Hepatocyte (in vitro differentiated cells): ENCODE measurements at regions not wholly inside any gene's neighbourhood (a gene's known extent, or its start where the extent isn't known, plus 50 kb on each side); places are given as distances from the start of the nearest gene placed in this dataset.
A peak's percentile ranks its signal among the peaks of the same experiment; 100 is the strongest.

ENCODE experiments used
- DNase-seq: peaks from one replicate; pipeline ENCODE4 v3.0.0-alpha.2; 2016; ENCODE audit warnings: low spot score
- H2AFZ ChIP-seq: fragments of 200-600 bp; sonication (generic); 2 replicates; pipeline ENCODE4 v1.6.0; 2016; ENCODE audit warnings: antibody characterized with exemption, mild to moderate bottlenecking
- H3K27ac ChIP-seq: fragments of 200-600 bp; sonication (generic); 2 replicates; pipeline ENCODE4 v1.5.1; 2016; ENCODE audit warnings: mild to moderate bottlenecking
- H3K27me3 ChIP-seq: fragments of 200-600 bp; sonication (generic); 2 replicates; pipeline ENCODE4 v1.6.1; 2016
- H3K36me3 ChIP-seq: fragments of 200-600 bp; sonication (generic); replicated peaks from 2 replicates; pipeline ENCODE4 v1.5.1; 2016; ENCODE audit warnings: low read depth; ENCODE audit not compliant: insufficient read depth
- H3K4me1 ChIP-seq: fragments of 200-600 bp; sonication (generic); 2 replicates; pipeline ENCODE4 v1.5.1; 2016; ENCODE audit warnings: mild to moderate bottlenecking, moderate library complexity; ENCODE audit not compliant: insufficient read depth
- H3K4me2 ChIP-seq: fragments of 200-600 bp; sonication (generic); 2 replicates; pipeline ENCODE4 v1.6.0; 2016
- H3K4me3 ChIP-seq: fragments of 200-600 bp; sonication (generic); 2 replicates; pipeline ENCODE4 v1.5.1; 2016; ENCODE audit warnings: mild to moderate bottlenecking
- H3K79me2 ChIP-seq: fragments of 200-600 bp; sonication (generic); 2 replicates; pipeline ENCODE4 v1.6.0; 2017; ENCODE audit warnings: mild to moderate bottlenecking
- H3K9me2 ChIP-seq: fragments of 200-600 bp; sonication (generic); replicated peaks from 2 replicates; pipeline ENCODE4 v1.6.0; 2017; ENCODE audit warnings: mild to moderate bottlenecking; ENCODE audit not compliant: insufficient read depth
- H3K9me3 ChIP-seq: fragments of 200-600 bp; sonication (generic); 2 replicates; pipeline ENCODE4 v1.5.1; 2016; ENCODE audit warnings: low read depth, mild to moderate bottlenecking
- H4K20me1 ChIP-seq: fragments of 200-600 bp; sonication (generic); 2 replicates; pipeline ENCODE4 v1.6.0; 2016; ENCODE audit warnings: mild to moderate bottlenecking; ENCODE audit not compliant: insufficient read depth, poor library complexity, severe bottlenecking
- CTCF ChIP-seq: fragments of 200-600 bp; sonication (generic); IDR thresholded peaks from 2 replicates; pipeline ENCODE4 v1.5.1; 2016; ENCODE audit warnings: antibody characterized with exemption, mild to moderate bottlenecking; ENCODE audit not compliant: poor library complexity
- EZH2 ChIP-seq: fragments of 200-600 bp; sonication (generic); IDR thresholded peaks from 2 replicates; pipeline ENCODE4 v1.6.1; 2016; ENCODE audit warnings: antibody characterized with exemption, mild to moderate bottlenecking, borderline replicate concordance
- EZH2phosphoT487 ChIP-seq: fragments of 200-600 bp; sonication (generic); IDR thresholded peaks from one replicate; pipeline ENCODE4 v1.6.1; 2018; ENCODE audit warnings: antibody characterized with exemption, mild to moderate bottlenecking, low read depth, moderate library complexity; ENCODE audit not compliant: unreplicated experiment, severe bottlenecking
- WGBS: methylation state at CpG from one replicate; pipeline ENCODE4 v1.1.6; 2016; ENCODE audit warnings: low lambda C conversion rate; ENCODE audit errors: missing lambda C conversion rate; 5-methylcytosine and 5-hydroxymethylcytosine counted together

- Histone ChIP-seq H3K79me2 (no peaks in the 10 kb centered on the region), H3K4me1 (peaks cover 5% of the 10 kb centered on the region), H3K9me2 (no peaks in the 10 kb centered on the region), H3K4me3 (no peak overlapping the region), H3K27me3 (no peaks in the 10 kb centered on the region), H4K20me1 (no peaks in the 10 kb centered on the region), H3K36me3 (no peaks in the 10 kb centered on the region), H3K27ac (peak overlapping the region; percentile 64), H3K9me3 (no peaks in the 10 kb centered on the region), H3K4me2 (no peak overlapping the region), H2AFZ (no peak overlapping the region)
- TF ChIP-seq EZH2 (no peak), CTCF (no peak), EZH2phosphoT487 (no peak)
- DNase-seq: peak; percentile 50
- 64% methylated on average over 10 of the region's 10 CpGs for WGBS
These were observed 232.8 kb upstream of the DIO3 start for GRCh38 chr14:101328412-101329028.

GRCh38 chr14:101330416-101331140, 230.7 kb upstream of the DIO3 start:
- H3K27me3 ChIP-seq: no peaks in the 10 kb centered on the region
- no peaks in the 10 kb centered on the region for H3K9me3 ChIP-seq
- H3K79me2 ChIP-seq: no peaks in the 10 kb centered on the region
- no peak overlapping the region for H3K4me3 ChIP-seq
- no peaks in the 10 kb centered on the region for H3K9me2 ChIP-seq
- no peaks in the 10 kb centered on the region for H4K20me1 ChIP-seq
- H3K4me2 ChIP-seq: no peak overlapping the region
- H3K27ac ChIP-seq: no peak overlapping the region
- no peak for DNase-seq
- H3K36me3 ChIP-seq: no peaks in the 10 kb centered on the region
- TF ChIP-seq CTCF (no peak), EZH2phosphoT487 (no peak), EZH2 (no peak)
- peaks cover 21% of the 10 kb centered on the region for H3K4me1 ChIP-seq
- WGBS: 89% methylated on average over 22 of the region's 22 CpGs
- no peak overlapping the region for H2AFZ ChIP-seq

DNA sequence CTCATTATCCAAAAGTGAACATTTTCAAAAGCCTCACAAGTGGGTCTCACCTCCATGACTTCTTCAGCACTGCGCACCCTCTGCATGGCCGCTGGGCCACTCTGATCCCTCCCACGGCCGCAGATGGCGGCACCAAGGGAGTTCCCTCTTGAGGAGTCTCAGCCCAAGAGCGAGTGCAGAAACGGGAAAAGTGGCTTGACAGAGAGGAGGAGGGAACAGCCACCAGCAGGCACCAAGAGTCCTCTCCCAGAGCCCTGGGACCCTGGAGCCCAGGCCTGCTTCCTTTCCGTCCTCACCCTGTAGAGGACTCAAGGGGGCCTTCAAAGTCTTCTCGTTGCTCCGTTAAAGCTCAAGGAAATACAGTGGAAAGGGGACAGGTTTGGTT, 230.2 kb upstream of the DIO3 start:
- WGBS: 89% methylated on average over 10 of the region's 10 CpGs
- peak overlapping the region; percentile 53 for H3K27ac ChIP-seq

More for the DNA sequence above, 230.2 kb upstream of the DIO3 start:
- no peak for DNase-seq
- H3K9me3 ChIP-seq: no peaks in the 10 kb centered on the region
- no peaks in the 10 kb centered on the region for H3K79me2 ChIP-seq
- H4K20me1 ChIP-seq: no peaks in the 10 kb centered on the region
- H3K4me3 ChIP-seq: no peak overlapping the region
- no peak overlapping the region for H3K4me2 ChIP-seq
- no peaks in the 10 kb centered on the region for H3K9me2 ChIP-seq
- H3K4me1 ChIP-seq: peaks cover 27% of the 10 kb centered on the region
- no peak overlapping the region for H2AFZ ChIP-seq
- no peaks in the 10 kb centered on the region for H3K36me3 ChIP-seq
- no peak for TF ChIP-seq EZH2
- no peak for TF ChIP-seq CTCF
- no peaks in the 10 kb centered on the region for H3K27me3 ChIP-seq
